Hindlimb muscle (tissue), 1 donor: ENCODE measurements at regions not wholly inside any gene's neighbourhood (a gene's known extent, or its start where the extent isn't known, plus 50 kb on each side); places are given as distances from the start of the nearest gene placed in this dataset.
"Not testable (repeated sequence)": the region's sequence is repeated elsewhere in the genome, so short reads cannot be mapped to it uniquely, and the experiment has no call there.

Experiments used
- DNase-seq: peaks from one replicate; pipeline ENCODE4 v3.0.0-alpha.2; 2013

- no peak for DNase-seq
Observed at GRCh38 chr10:89952325-89952724, 250.9 kb downstream of the KIF20B start.

- no peak for DNase-seq
Observed at GRCh38 chr10:89952751-89953150, 251.4 kb downstream of the KIF20B start.

- no peak for DNase-seq
Observed at GRCh38 chr10:89954061-89954460, 252.7 kb downstream of the KIF20B start.

- no peak for DNase-seq
Observed at GRCh38 chr10:89954787-89955566, 253.6 kb downstream of the KIF20B start.

GRCh38 chr10:89959433-89960110, 258.2 kb downstream of the KIF20B start:
- DNase-seq = no peak

- no peak for DNase-seq
Observed at GRCh38 chr10:89963451-89964102, 262.2 kb downstream of the KIF20B start.

- DNase-seq = no peak
Observed at GRCh38 chr10:89966211-89966610, 264.8 kb downstream of the KIF20B start.

GRCh38 chr10:89973326-89973725, 271.9 kb downstream of the KIF20B start:
- DNase-seq = peak; percentile 18

- no peak for DNase-seq
Observed at GRCh38 chr10:89975071-89975470, 273.7 kb downstream of the KIF20B start.

- no peak for DNase-seq
Observed at GRCh38 chr10:89975771-89976170, 274.4 kb downstream of the KIF20B start.

- DNase-seq = no peak
Observed at GRCh38 chr10:89978081-89978480, 276.7 kb downstream of the KIF20B start.

- no peak for DNase-seq
Observed at GRCh38 chr10:89979726-89980125, 278.3 kb downstream of the KIF20B start.

GRCh38 chr10:89980166-89980565, 278.8 kb downstream of the KIF20B start:
- DNase-seq = no peak

- peak; percentile 43 for DNase-seq
Observed at GRCh38 chr10:89981891-89982290, 280.5 kb downstream of the KIF20B start.

GRCh38 chr10:89985446-89985845, 284.1 kb downstream of the KIF20B start:
- DNase-seq = no peak

GRCh38 chr10:89988361-89988760, 287.0 kb downstream of the KIF20B start:
- not testable (repeated sequence) for DNase-seq

- DNase-seq = no peak
Observed at GRCh38 chr10:89992575-89992974, 291.2 kb downstream of the KIF20B start.

- DNase-seq = no peak
Observed at GRCh38 chr10:90007226-90007625, 305.8 kb downstream of the KIF20B start.

GRCh38 chr10:90011281-90011680, 309.9 kb downstream of the KIF20B start:
- not testable (repeated sequence) for DNase-seq

GRCh38 chr10:90018819-90019218, 317.4 kb downstream of the KIF20B start:
- no peak for DNase-seq

GRCh38 chr10:90020506-90020905, 319.1 kb downstream of the KIF20B start:
- no peak for DNase-seq

- DNase-seq = no peak
Observed at GRCh38 chr10:90023950-90024349, 322.6 kb downstream of the KIF20B start.

- DNase-seq = no peak
Observed at GRCh38 chr10:90028312-90028711, 326.9 kb downstream of the KIF20B start.

- DNase-seq = no peak
Observed at GRCh38 chr10:90031776-90032175, 330.4 kb downstream of the KIF20B start.
